Vagina (tissue), 2 donors: ENCODE measurements at regions not wholly inside any gene's neighbourhood (a gene's known extent, or its start where the extent isn't known, plus 50 kb on each side); places are given as distances from the start of the nearest gene placed in this dataset.

Experiments
- POLR2A ChIP-seq, 2 donors: fragments of 450-650 bp; IDR thresholded peaks; one replicate each; pipeline ENCODE4 v1.6.1; 2017; ENCODE audit warnings: antibody characterized with exemption in 2 of 2, mild to moderate bottlenecking in 2 of 2, moderate library complexity in 2 of 2
- TF ChIP-seq, protein P1 (sequence below), 3 experiments: fragments of 450-650 bp in 2 of 3; fragments of 200-600 bp in 1 of 3; sonication (generic) in 1 of 3; IDR thresholded peaks; one replicate each; pipeline ENCODE4 v1.5.1; 2017 to 2019; ENCODE audit warnings: antibody characterized with exemption in 3 of 3, mild to moderate bottlenecking in 2 of 3, moderate library complexity in 2 of 3

GRCh38 chr12:30450872-30451271, 244.8 kb downstream of the IPO8 start:
- no peak for TF ChIP-seq POLR2A (IDR thresholded peaks at IDR 0.05)
- TF ChIP-seq, protein P1, sequence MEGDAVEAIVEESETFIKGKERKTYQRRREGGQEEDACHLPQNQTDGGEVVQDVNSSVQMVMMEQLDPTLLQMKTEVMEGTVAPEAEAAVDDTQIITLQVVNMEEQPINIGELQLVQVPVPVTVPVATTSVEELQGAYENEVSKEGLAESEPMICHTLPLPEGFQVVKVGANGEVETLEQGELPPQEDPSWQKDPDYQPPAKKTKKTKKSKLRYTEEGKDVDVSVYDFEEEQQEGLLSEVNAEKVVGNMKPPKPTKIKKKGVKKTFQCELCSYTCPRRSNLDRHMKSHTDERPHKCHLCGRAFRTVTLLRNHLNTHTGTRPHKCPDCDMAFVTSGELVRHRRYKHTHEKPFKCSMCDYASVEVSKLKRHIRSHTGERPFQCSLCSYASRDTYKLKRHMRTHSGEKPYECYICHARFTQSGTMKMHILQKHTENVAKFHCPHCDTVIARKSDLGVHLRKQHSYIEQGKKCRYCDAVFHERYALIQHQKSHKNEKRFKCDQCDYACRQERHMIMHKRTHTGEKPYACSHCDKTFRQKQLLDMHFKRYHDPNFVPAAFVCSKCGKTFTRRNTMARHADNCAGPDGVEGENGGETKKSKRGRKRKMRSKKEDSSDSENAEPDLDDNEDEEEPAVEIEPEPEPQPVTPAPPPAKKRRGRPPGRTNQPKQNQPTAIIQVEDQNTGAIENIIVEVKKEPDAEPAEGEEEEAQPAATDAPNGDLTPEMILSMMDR (IDR thresholded peaks at IDR 0.05): no peak
